Medulla oblongata (tissue), 1 donor: ENCODE measurements at regions not wholly inside any gene's neighbourhood (a gene's known extent, or its start where the extent isn't known, plus 50 kb on each side); places are given as distances from the start of the nearest gene placed in this dataset.

Experiments used
- DNase-seq: peaks from one replicate; pipeline ENCODE4 v3.0.0-alpha.2; 2015; ENCODE audit errors: extremely low spot score

GRCh38 chr20:40160097-40160550, 528.9 kb downstream of the MAFB start:
- peak; percentile 85 for DNase-seq

GRCh38 chr20:40159276-40159675, 529.8 kb downstream of the MAFB start:
- DNase-seq = no peak

GRCh38 chr20:40156600-40157317, 532.3 kb downstream of the MAFB start:
- no peak for DNase-seq

GRCh38 chr20:40154514-40154913, 534.5 kb downstream of the MAFB start:
- peak; percentile 24 for DNase-seq

- DNase-seq = no peak
These were observed 540.1 kb downstream of the MAFB start for GRCh38 chr20:40148886-40149285.

GRCh38 chr20:40146071-40146470, 543.0 kb downstream of the MAFB start:
- DNase-seq = no peak

GRCh38 chr20:40144581-40144980, 544.5 kb downstream of the MAFB start:
- DNase-seq = no peak

- DNase-seq = no peak
These were observed 554.9 kb downstream of the MAFB start for GRCh38 chr20:40134176-40134575.

- DNase-seq = no peak
These were observed 568.2 kb downstream of the MAFB start for GRCh38 chr20:40120827-40121226.

GRCh38 chr20:40111282-40111681, 577.8 kb downstream of the MAFB start:
- DNase-seq = no peak

- DNase-seq = no peak
These were observed 578.7 kb downstream of the MAFB start for GRCh38 chr20:40110311-40110831.

- DNase-seq = no peak
These were observed 579.9 kb downstream of the MAFB start for GRCh38 chr20:40109136-40109535.

- no peak for DNase-seq
These were observed 580.7 kb downstream of the MAFB start for GRCh38 chr20:40108321-40108720.

- no peak for DNase-seq
These were observed 584.1 kb downstream of the MAFB start for GRCh38 chr20:40104959-40105358.

- no peak for DNase-seq
These were observed 585.6 kb downstream of the MAFB start for GRCh38 chr20:40103420-40103819.

GRCh38 chr20:40101560-40101959, 587.5 kb downstream of the MAFB start:
- no peak for DNase-seq

- DNase-seq = no peak
These were observed 588.8 kb downstream of the MAFB start for GRCh38 chr20:40100261-40100660.

- no peak for DNase-seq
These were observed 598.8 kb downstream of the MAFB start for GRCh38 chr20:40090236-40090635.

GRCh38 chr20:40087496-40087895, 601.5 kb downstream of the MAFB start:
- DNase-seq = no peak

GRCh38 chr20:40085513-40085912, 603.5 kb downstream of the MAFB start:
- DNase-seq = no peak

GRCh38 chr20:40082436-40082835, 606.6 kb downstream of the MAFB start:
- DNase-seq = no peak

GRCh38 chr20:40081653-40082052, 607.4 kb downstream of the MAFB start:
- no peak for DNase-seq

GRCh38 chr20:40080041-40080652, 608.9 kb downstream of the MAFB start:
- DNase-seq = no peak
